WTC11 (cell line): ENCODE measurements at regions not wholly inside any gene's neighbourhood (a gene's known extent, or its start where the extent isn't known, plus 50 kb on each side); places are given as distances from the start of the nearest gene placed in this dataset.

ENCODE experiments used
- ATAC-seq: fragments of 200-7000 bp; cut with Tn5 transposase; 2 replicates; pipeline ENCODE4 v1.10.0; 2021; ENCODE audit warnings: mild to moderate bottlenecking, moderate library complexity
- CTCF ChIA-PET: fragments of 300-600 bp; sonication (Branson Sonifier 250); formaldehyde crosslinking; loops from one replicate; lab custom pipeline; 2021; ENCODE audit warnings: antibody characterized with exemption; lab: Charles Lee
- POLR2A ChIA-PET: fragments of 350-600 bp; sonication (Branson Sonifier 250); formaldehyde crosslinking; loops from one replicate; lab custom pipeline; 2021; ENCODE audit warnings: antibody characterized with exemption; lab: Charles Lee
- DNase-seq: peaks from one replicate; pipeline ENCODE4 v3.0.0; 2021; ENCODE audit warnings: low spot score
- H3K27ac Mint-ChIP-seq: 2 replicates; pipeline ENCODE4 v1.8.0; 2021; ENCODE audit warnings: mixed read lengths
- H3K27me3 Mint-ChIP-seq: 2 replicates; pipeline ENCODE4 v1.8.0; 2021; ENCODE audit warnings: low read depth, mild to moderate bottlenecking, moderate library complexity, mixed read lengths
- H3K36me3 Mint-ChIP-seq: 2 replicates; pipeline ENCODE4 v1.8.0; 2021; ENCODE audit warnings: mixed read lengths
- H3K4me1 Mint-ChIP-seq: 2 replicates; pipeline ENCODE4 v1.8.0; 2022; ENCODE audit warnings: mixed read lengths
- H3K4me3 Mint-ChIP-seq: 2 replicates; pipeline ENCODE4 v1.8.0; 2021; ENCODE audit warnings: mild to moderate bottlenecking, moderate library complexity, mixed read lengths
- H3K9me3 Mint-ChIP-seq: 2 replicates; pipeline ENCODE4 v1.8.0; 2021; ENCODE audit warnings: mixed read lengths
- AFF4 ChIP-seq: sonication (generic); formaldehyde crosslinking; IDR thresholded peaks from 2 replicates; pipeline ENCODE4 v1.8.1; 2023; ENCODE audit warnings: mild to moderate bottlenecking, missing genetic modification reagents, borderline replicate concordance
- CDX4 ChIP-seq: fragments of 250-450 bp; sonication (Bioruptor Pico); IDR thresholded peaks from 2 replicates; pipeline ENCODE4 v1.9.0; 2021; ENCODE audit warnings: moderate library complexity, mild to moderate bottlenecking, inconsistent platforms, borderline replicate concordance
- CREM ChIP-seq: sonication (generic); formaldehyde crosslinking; IDR thresholded peaks from 2 replicates; pipeline ENCODE4 v1.8.1; 2022; ENCODE audit warnings: mild to moderate bottlenecking, missing genetic modification reagents, moderate library complexity
- ELF4 ChIP-seq: sonication (generic); formaldehyde crosslinking; IDR thresholded peaks from 2 replicates; pipeline ENCODE4 v1.8.1; 2022; ENCODE audit warnings: low read depth, mild to moderate bottlenecking, moderate library complexity, missing genetic modification reagents
- ERG ChIP-seq: fragments of 250-450 bp; sonication (Bioruptor Pico); IDR thresholded peaks from 2 replicates; pipeline ENCODE4 v1.8.0; 2021; ENCODE audit warnings: mild to moderate bottlenecking
- FOXP1 ChIP-seq: sonication (generic); formaldehyde crosslinking; IDR thresholded peaks from 2 replicates; pipeline ENCODE4 v1.8.0; 2022; ENCODE audit warnings: missing genetic modification reagents, mild to moderate bottlenecking, moderate library complexity, borderline replicate concordance
- JUN ChIP-seq: sonication (generic); formaldehyde crosslinking; IDR thresholded peaks from 2 replicates; pipeline ENCODE4 v1.8.0; 2023; ENCODE audit warnings: mild to moderate bottlenecking, missing genetic modification reagents
- KAT7 ChIP-seq: sonication (generic); formaldehyde crosslinking; IDR thresholded peaks from 2 replicates; pipeline ENCODE4 v1.8.1; 2023; ENCODE audit warnings: missing genetic modification reagents, mild to moderate bottlenecking, borderline replicate concordance
- OVOL2 ChIP-seq: fragments of 250-450 bp; sonication (Bioruptor Pico); IDR thresholded peaks from 2 replicates; pipeline ENCODE4 v1.9.0; 2021; ENCODE audit warnings: mild to moderate bottlenecking, borderline replicate concordance
- PREB ChIP-seq: sonication (generic); formaldehyde crosslinking; IDR thresholded peaks from 2 replicates; pipeline ENCODE4 v1.8.1; 2022; ENCODE audit warnings: mild to moderate bottlenecking, missing genetic modification reagents, moderate library complexity, borderline replicate concordance
- TEAD1 ChIP-seq: sonication (generic); formaldehyde crosslinking; IDR thresholded peaks from 2 replicates; pipeline ENCODE4 v1.8.0; 2022; ENCODE audit warnings: mild to moderate bottlenecking, missing genetic modification reagents
- TEAD4 ChIP-seq: sonication (generic); formaldehyde crosslinking; IDR thresholded peaks from 2 replicates; pipeline ENCODE4 v1.8.0; 2022; ENCODE audit warnings: mild to moderate bottlenecking, missing genetic modification reagents
- ZNF396 ChIP-seq: fragments of 250-450 bp; sonication (Bioruptor Pico); IDR thresholded peaks from 2 replicates; pipeline ENCODE4 v1.8.0; 2021; ENCODE audit warnings: mild to moderate bottlenecking, moderate library complexity, borderline replicate concordance
- ZNF532 ChIP-seq: fragments of 250-450 bp; sonication (Bioruptor Pico); IDR thresholded peaks from 2 replicates; pipeline ENCODE4 v1.9.0; 2021; ENCODE audit warnings: mild to moderate bottlenecking, borderline replicate concordance

GRCh38 chr7:68425377-68425776, 1172.9 kb upstream of the AUTS2 start:
- DNase-seq (no peak), ATAC-seq (no peak)
- ChIA-PET POLR2A (no interaction called here), CTCF (interaction anchor here (0.5 to 2.1 kb wide), 5 partner anchors 10 to 642 kb away, joined by 3 to 5 read pairs (median 4); no protein-coding TSS in a partner anchor)
- Mint-ChIP-seq H3K9me3 (peaks cover 5% of the 10 kb centered on the region), H3K4me1 (peaks cover 18% of the 10 kb centered on the region), H3K27ac (no peak overlapping the region), H3K36me3 (no peaks in the 10 kb centered on the region), H3K27me3 (no peaks in the 10 kb centered on the region), H3K4me3 (no peak overlapping the region)
- TF ChIP-seq ERG (CRISPR knock-in tag) (no peak), CREM (CRISPR knock-in tag) (no peak), FOXP1 (no peak), ELF4 (CRISPR knock-in tag) (no peak), KAT7 (CRISPR knock-in tag) (no peak), OVOL2 (CRISPR knock-in tag) (no peak), CDX4 (CRISPR knock-in tag) (no peak), PREB (CRISPR knock-in tag) (no peak), AFF4 (CRISPR knock-in tag) (no peak), TEAD4 (CRISPR knock-in tag) (no peak), TEAD1 (CRISPR knock-in tag) (no peak), ZNF396 (no peak), JUN (CRISPR knock-in tag) (no peak), ZNF532 (CRISPR knock-in tag) (no peak)
